ENCODE measurements at regions not wholly inside any gene's neighbourhood (a gene's known extent, or its start where the extent isn't known, plus 50 kb on each side); places are given as distances from the start of the nearest gene placed in this dataset.

DNA sequence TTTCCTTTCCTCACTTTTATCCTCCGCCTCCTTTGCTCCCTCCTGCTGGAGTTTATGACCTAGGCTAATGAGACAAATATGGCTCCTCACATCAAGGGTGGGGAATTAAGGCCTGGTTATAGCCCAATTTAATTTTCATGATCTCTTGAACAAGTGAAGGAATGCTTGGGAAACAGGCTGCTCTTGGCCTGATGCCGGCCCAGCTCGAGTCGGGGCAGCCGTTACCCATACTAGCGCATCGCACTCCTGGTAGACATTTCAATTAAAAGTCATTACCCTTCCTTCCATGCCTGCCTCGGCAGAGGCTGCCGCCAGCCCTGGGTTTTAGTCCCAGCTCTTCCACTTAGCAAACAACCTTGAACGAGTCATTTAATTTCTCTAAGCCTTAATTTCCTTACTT lies 425.7 kb downstream of the TMEM38B start (continued):
- TF ChIP-seq CSDC2 (CRISPR knock-in tag; IDR thresholded peaks at IDR 0.05) (no peak), ZNF8 (CRISPR knock-in tag; IDR thresholded peaks at IDR 0.05) (no peak), ISL1 (CRISPR knock-in tag; IDR thresholded peaks at IDR 0.05) (no peak)

DNA sequence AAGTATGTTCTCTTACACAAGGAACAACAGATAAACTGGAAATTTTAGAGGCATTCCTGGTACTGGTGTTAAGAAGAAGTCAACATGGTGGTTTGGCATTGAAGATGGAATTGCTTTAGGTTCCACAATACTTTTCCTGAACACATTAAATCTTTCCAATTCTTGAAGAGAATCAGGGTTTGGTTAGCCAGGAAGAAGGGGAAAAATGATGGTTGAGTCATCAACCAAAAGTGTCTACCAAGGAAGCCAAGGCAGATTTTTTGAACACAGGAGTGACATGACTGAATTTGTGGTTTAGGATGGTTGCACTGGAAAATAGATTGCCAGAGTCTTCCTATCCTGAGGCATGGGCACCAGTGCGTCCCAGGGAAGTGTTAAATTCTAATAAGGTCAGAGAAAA lies 433.4 kb downstream of the TMEM38B start:
- no peak for TF ChIP-seq ESRRG (CRISPR knock-in tag; IDR thresholded peaks at IDR 0.05)
- no peak for TF ChIP-seq PPARA (CRISPR knock-in tag; IDR thresholded peaks at IDR 0.05; ENCODE audit: borderline replicate concordance)
- TF ChIP-seq ARNTL (CRISPR knock-in tag; IDR thresholded peaks at IDR 0.05; ENCODE audit: borderline replicate concordance, low read depth) = no peak
- TF ChIP-seq CSDC2 (CRISPR knock-in tag; IDR thresholded peaks at IDR 0.05) = no peak
- TF ChIP-seq, protein P1, sequence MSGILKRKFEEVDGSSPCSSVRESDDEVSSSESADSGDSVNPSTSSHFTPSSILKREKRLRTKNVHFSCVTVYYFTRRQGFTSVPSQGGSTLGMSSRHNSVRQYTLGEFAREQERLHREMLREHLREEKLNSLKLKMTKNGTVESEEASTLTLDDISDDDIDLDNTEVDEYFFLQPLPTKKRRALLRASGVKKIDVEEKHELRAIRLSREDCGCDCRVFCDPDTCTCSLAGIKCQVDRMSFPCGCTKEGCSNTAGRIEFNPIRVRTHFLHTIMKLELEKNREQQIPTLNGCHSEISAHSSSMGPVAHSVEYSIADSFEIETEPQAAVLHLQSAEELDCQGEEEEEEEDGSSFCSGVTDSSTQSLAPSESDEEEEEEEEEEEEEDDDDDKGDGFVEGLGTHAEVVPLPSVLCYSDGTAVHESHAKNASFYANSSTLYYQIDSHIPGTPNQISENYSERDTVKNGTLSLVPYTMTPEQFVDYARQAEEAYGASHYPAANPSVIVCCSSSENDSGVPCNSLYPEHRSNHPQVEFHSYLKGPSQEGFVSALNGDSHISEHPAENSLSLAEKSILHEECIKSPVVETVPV (CRISPR knock-in tag; IDR thresholded peaks at IDR 0.05) = no peak
- TF ChIP-seq RARB (CRISPR knock-in tag; IDR thresholded peaks at IDR 0.05) = no peak
- TF ChIP-seq OSR1 (CRISPR knock-in tag; IDR thresholded peaks at IDR 0.05) = no peak
- no peak for TF ChIP-seq TOX (CRISPR knock-in tag; IDR thresholded peaks at IDR 0.05; ENCODE audit: borderline replicate concordance)
- no peak for TF ChIP-seq GLIS3 (CRISPR knock-in tag; IDR thresholded peaks at IDR 0.05)
- TF ChIP-seq, protein P2, sequence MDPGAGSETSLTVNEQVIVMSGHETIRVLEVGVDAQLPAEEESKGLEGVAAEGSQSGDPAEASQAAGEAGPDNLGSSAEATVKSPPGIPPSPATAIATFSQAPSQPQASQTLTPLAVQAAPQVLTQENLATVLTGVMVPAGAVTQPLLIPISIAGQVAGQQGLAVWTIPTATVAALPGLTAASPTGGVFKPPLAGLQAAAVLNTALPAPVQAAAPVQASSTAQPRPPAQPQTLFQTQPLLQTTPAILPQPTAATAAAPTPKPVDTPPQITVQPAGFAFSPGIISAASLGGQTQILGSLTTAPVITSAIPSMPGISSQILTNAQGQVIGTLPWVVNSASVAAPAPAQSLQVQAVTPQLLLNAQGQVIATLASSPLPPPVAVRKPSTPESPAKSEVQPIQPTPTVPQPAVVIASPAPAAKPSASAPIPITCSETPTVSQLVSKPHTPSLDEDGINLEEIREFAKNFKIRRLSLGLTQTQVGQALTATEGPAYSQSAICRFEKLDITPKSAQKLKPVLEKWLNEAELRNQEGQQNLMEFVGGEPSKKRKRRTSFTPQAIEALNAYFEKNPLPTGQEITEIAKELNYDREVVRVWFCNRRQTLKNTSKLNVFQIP (CRISPR knock-in tag; IDR thresholded peaks at IDR 0.05; ENCODE audit: borderline replicate concordance, low read depth) = no peak
- no peak for TF ChIP-seq ZFP30 (CRISPR knock-in tag; IDR thresholded peaks at IDR 0.05)
- no peak for TF ChIP-seq ZC3H10 (CRISPR knock-in tag; IDR thresholded peaks at IDR 0.05)
- ATAC-seq = no peak

DNA sequence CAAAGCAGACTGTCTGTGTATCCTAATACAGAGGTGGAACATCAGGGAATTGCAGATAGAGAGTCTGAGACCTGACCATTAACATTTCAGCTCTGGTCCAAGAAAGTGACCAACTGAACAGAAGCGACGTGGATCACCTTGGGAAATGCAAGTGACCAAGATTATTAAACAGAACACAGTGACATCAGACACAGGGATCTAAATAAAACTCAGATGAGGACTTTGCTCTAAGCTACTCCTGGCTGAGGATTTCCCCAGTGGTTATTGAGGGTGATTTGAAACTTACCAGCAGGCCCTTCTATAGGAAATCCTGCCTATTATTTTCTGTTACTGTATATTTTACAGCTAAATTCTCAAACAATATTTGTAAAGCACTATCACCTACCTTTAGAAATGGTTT lies 436.0 kb downstream of the TMEM38B start:
- no peak for ATAC-seq
- no peak for TF ChIP-seq TOX (CRISPR knock-in tag; IDR thresholded peaks at IDR 0.05; ENCODE audit: borderline replicate concordance)
- no peak for TF ChIP-seq BACH2 (CRISPR knock-in tag; IDR thresholded peaks at IDR 0.05; ENCODE audit: borderline replicate concordance)
- TF ChIP-seq, protein P1 (CRISPR knock-in tag; IDR thresholded peaks at IDR 0.05) = no peak
- TF ChIP-seq ZFP30 (CRISPR knock-in tag; IDR thresholded peaks at IDR 0.05) = no peak
- TF ChIP-seq, protein P3, sequence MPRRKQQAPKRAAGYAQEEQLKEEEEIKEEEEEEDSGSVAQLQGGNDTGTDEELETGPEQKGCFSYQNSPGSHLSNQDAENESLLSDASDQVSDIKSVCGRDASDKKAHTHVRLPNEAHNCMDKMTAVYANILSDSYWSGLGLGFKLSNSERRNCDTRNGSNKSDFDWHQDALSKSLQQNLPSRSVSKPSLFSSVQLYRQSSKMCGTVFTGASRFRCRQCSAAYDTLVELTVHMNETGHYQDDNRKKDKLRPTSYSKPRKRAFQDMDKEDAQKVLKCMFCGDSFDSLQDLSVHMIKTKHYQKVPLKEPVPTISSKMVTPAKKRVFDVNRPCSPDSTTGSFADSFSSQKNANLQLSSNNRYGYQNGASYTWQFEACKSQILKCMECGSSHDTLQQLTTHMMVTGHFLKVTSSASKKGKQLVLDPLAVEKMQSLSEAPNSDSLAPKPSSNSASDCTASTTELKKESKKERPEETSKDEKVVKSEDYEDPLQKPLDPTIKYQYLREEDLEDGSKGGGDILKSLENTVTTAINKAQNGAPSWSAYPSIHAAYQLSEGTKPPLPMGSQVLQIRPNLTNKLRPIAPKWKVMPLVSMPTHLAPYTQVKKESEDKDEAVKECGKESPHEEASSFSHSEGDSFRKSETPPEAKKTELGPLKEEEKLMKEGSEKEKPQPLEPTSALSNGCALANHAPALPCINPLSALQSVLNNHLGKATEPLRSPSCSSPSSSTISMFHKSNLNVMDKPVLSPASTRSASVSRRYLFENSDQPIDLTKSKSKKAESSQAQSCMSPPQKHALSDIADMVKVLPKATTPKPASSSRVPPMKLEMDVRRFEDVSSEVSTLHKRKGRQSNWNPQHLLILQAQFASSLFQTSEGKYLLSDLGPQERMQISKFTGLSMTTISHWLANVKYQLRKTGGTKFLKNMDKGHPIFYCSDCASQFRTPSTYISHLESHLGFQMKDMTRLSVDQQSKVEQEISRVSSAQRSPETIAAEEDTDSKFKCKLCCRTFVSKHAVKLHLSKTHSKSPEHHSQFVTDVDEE (CRISPR knock-in tag; IDR thresholded peaks at IDR 0.05) = no peak
- no peak for TF ChIP-seq GLIS3 (CRISPR knock-in tag; IDR thresholded peaks at IDR 0.05)
- TF ChIP-seq TCF4 (CRISPR knock-in tag; IDR thresholded peaks at IDR 0.05; ENCODE audit: borderline replicate concordance) = no peak
- no peak for TF ChIP-seq ESRRG (CRISPR knock-in tag; IDR thresholded peaks at IDR 0.05)
- TF ChIP-seq ZNF70 (CRISPR knock-in tag; IDR thresholded peaks at IDR 0.05) = no peak
- no peak for TF ChIP-seq ZFP3 (CRISPR knock-in tag; IDR thresholded peaks at IDR 0.05)
- TF ChIP-seq, protein P4, sequence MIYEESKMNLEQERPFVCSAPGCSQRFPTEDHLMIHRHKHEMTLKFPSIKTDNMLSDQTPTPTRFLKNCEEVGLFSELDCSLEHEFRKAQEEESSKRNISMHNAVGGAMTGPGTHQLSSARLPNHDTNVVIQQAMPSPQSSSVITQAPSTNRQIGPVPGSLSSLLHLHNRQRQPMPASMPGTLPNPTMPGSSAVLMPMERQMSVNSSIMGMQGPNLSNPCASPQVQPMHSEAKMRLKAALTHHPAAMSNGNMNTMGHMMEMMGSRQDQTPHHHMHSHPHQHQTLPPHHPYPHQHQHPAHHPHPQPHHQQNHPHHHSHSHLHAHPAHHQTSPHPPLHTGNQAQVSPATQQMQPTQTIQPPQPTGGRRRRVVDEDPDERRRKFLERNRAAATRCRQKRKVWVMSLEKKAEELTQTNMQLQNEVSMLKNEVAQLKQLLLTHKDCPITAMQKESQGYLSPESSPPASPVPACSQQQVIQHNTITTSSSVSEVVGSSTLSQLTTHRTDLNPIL (CRISPR knock-in tag; IDR thresholded peaks at IDR 0.05; ENCODE audit: low read depth) = no peak

DNA sequence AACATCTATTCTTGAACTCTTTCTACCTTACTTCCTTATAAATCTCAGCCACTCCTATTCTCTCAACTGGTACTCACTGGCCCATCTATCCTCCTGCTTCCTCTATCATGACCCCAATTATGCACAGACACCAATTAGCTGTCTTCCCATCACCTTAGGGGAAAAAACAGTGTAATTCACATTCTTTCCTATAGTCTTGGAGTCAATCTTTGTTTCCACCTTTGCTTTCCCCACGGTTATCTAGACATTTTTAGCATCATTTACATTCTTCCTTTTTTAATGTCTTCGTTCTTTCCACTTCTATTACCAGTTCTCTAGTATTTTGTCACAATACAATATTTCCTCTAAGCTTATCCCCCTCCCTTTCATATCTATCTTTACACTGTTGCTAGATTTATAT lies 449.4 kb downstream of the TMEM38B start:
- ATAC-seq = no peak

More for the DNA sequence above, 449.4 kb downstream of the TMEM38B start:
- no peak for TF ChIP-seq ZFP3 (CRISPR knock-in tag; IDR thresholded peaks at IDR 0.05)
